GM18520 (cell line): ENCODE measurements at regions not wholly inside any gene's neighbourhood (a gene's known extent, or its start where the extent isn't known, plus 50 kb on each side); places are given as distances from the start of the nearest gene placed in this dataset.
"Not testable (repeated sequence)": the region's sequence is repeated elsewhere in the genome, so short reads cannot be mapped to it uniquely, and the experiment has no call there.

Experiments used
- ATAC-seq: cut with Tn5 transposase; IDR thresholded peaks from one replicate; pipeline ENCODE4 v1.9.1; 2021; ENCODE audit not compliant: unreplicated experiment

GRCh38 chr18:1779587-1779986 lies 791.7 kb downstream of the METTL4 start:
- ATAC-seq = no peak

- no peak for ATAC-seq
These were observed 787.2 kb downstream of the METTL4 start for GRCh38 chr18:1784113-1784512.

GRCh38 chr18:1785980-1786379 lies 785.3 kb downstream of the METTL4 start:
- ATAC-seq = not testable (repeated sequence)

- no peak for ATAC-seq
These were observed 774.7 kb downstream of the METTL4 start for GRCh38 chr18:1796636-1797035.

GRCh38 chr18:1797235-1797634 lies 774.1 kb downstream of the METTL4 start:
- no peak for ATAC-seq

GRCh38 chr18:1805521-1805920 lies 765.8 kb downstream of the METTL4 start:
- ATAC-seq = no peak

GRCh38 chr18:1806884-1807615 lies 764.3 kb downstream of the METTL4 start:
- ATAC-seq = no peak

GRCh38 chr18:1811282-1811681 lies 760.0 kb downstream of the METTL4 start:
- no peak for ATAC-seq

- ATAC-seq = no peak
These were observed 746.0 kb downstream of the METTL4 start for GRCh38 chr18:1825296-1825695.

- no peak for ATAC-seq
These were observed 730.4 kb downstream of the METTL4 start for GRCh38 chr18:1840878-1841277.

- ATAC-seq = no peak
These were observed 724.7 kb downstream of the METTL4 start for GRCh38 chr18:1846640-1847039.

- no peak for ATAC-seq
These were observed 722.6 kb downstream of the METTL4 start for GRCh38 chr18:1848716-1849115.

GRCh38 chr18:1849386-1849785 lies 721.9 kb downstream of the METTL4 start:
- ATAC-seq = no peak

- not testable (repeated sequence) for ATAC-seq
These were observed 714.0 kb downstream of the METTL4 start for GRCh38 chr18:1857281-1857680.

GRCh38 chr18:1861473-1861872 lies 709.8 kb downstream of the METTL4 start:
- no peak for ATAC-seq

- no peak for ATAC-seq
These were observed 705.4 kb downstream of the METTL4 start for GRCh38 chr18:1865869-1866268.

GRCh38 chr18:1872274-1872673 lies 699.0 kb downstream of the METTL4 start:
- ATAC-seq = no peak

GRCh38 chr18:1875219-1875618 lies 696.1 kb downstream of the METTL4 start:
- no peak for ATAC-seq

GRCh38 chr18:1884623-1885022 lies 686.7 kb downstream of the METTL4 start:
- ATAC-seq = no peak

- ATAC-seq = no peak
These were observed 679.7 kb downstream of the METTL4 start for GRCh38 chr18:1891641-1892040.

GRCh38 chr18:1892191-1892590 lies 679.1 kb downstream of the METTL4 start:
- no peak for ATAC-seq

GRCh38 chr18:1895456-1896185 lies 675.7 kb downstream of the METTL4 start:
- ATAC-seq = no peak
